HG03060 (cell line): ENCODE measurements at regions not wholly inside any gene's neighbourhood (a gene's known extent, or its start where the extent isn't known, plus 50 kb on each side); places are given as distances from the start of the nearest gene placed in this dataset.
"Not testable (repeated sequence)": the region's sequence is repeated elsewhere in the genome, so short reads cannot be mapped to it uniquely, and the experiment has no call there.

Experiments
- ATAC-seq: cut with Tn5 transposase; IDR thresholded peaks from one replicate; pipeline ENCODE4 v1.9.1; 2021; ENCODE audit warnings: low read depth, moderate number of reproducible peaks; ENCODE audit not compliant: unreplicated experiment

GRCh38 chr17:33873201-33873617 is 381.9 kb upstream of the CCL2 start:
- ATAC-seq = no peak

GRCh38 chr17:33874617-33875060 is 380.4 kb upstream of the CCL2 start:
- ATAC-seq = no peak

DNA sequence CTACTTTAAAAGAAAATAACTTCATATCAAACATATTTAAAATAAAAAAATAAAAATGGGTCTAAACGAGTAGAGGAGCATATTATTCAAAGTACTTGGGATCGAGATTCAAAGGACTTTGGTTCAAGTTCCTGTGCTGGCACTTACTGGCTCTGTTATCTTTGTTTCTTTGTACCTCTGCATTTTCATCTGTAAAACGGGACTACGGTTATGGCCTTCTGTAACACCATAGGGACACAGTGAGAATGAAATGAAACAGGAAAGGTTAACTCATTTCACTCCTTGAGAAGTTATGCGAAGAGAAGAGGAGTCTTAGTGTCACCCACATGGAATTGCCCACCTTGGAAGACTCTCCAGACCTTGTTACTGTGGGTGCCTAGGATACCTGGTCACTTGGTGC is 379.1 kb upstream of the CCL2 start:
- no peak for ATAC-seq

DNA sequence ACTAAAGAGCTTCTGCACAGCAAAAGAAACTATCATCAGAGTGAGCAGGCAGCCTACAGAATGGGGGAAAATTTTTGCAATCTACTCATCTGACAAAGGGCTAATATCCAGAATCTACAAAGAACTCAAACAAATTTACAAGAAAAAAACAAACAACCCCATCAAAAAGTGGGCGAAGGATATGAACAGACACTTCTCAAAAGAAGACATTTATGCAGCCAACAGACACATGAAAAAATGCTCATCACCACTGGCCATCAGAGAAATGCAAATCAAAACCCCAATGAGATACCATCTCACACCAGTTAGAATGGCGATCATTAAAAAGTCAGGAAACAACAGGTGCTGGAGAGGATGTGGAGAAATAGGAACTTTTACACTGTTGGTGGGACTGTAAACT is 372.8 kb upstream of the CCL2 start:
- not testable (repeated sequence) for ATAC-seq

- ATAC-seq = not testable (repeated sequence)
These were observed 372.4 kb upstream of the CCL2 start for GRCh38 chr17:33882677-33883076.

GRCh38 chr17:33888455-33888854 is 366.6 kb upstream of the CCL2 start:
- ATAC-seq = no peak

DNA sequence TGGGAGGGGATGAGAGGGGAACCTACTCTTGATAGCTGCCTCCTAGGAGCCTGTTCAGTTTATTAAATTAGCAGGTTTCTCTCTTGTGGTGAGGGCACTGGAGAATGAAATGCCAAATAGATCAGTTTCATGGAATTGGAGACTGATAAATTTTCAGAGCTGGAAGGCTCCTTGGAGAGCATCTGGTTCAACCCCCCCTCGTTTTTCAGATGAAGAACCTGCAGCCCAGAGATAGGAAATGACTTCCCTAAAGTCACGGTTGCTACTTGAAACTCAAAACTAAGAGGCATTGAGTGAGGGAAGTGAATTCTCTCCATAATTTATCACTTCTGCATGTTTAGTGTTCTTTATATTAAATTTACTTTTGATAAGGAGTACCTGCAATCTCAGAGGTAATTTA is 366.0 kb upstream of the CCL2 start:
- ATAC-seq = no peak

DNA sequence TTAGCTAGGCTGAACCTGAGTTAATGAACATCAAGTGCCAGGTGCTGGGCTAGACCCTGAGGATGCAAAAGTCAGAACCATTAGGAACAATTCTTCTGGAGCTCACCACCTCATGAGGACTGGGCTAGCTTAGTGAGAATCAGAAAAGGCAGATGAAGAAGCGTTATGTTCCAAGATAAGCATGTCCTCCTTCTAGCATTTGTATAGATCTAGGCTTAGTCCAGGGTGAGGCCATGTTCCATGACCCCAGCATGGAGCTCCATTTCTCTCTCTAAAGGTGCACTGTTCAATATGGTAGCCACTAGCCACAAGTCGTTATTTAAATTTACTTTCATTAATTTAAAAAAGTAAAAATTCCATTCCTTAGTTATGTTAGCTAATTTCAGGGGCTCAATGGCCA is 365.3 kb upstream of the CCL2 start:
- ATAC-seq = no peak

- ATAC-seq = no peak
These were observed 362.1 kb upstream of the CCL2 start for GRCh38 chr17:33892717-33893591.

DNA sequence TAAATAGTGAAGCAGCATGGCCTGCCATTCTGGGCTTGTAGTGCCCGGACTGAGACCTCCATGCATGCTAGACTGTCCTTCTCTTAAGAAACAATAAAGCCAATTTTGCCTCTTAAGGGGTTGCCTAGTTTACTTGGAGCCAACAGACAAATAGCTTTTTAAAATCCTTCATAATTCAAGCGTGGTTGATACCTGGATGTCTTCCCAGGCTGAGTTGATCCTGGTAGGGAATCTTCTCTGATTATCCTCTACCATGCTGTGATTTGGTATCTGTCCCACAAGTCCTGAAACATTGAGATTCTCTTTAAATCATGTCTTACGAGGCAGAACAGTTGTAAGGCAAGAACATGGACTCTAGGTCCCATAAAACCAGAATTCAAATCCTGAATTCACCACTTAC is 359.6 kb upstream of the CCL2 start:
- ATAC-seq = no peak

GRCh38 chr17:33896263-33896662 is 358.8 kb upstream of the CCL2 start:
- no peak for ATAC-seq

GRCh38 chr17:33901085-33901484 is 354.0 kb upstream of the CCL2 start:
- no peak for ATAC-seq

- ATAC-seq = no peak
These were observed 352.1 kb upstream of the CCL2 start for GRCh38 chr17:33902901-33903449.

- ATAC-seq = no peak
These were observed 350.6 kb upstream of the CCL2 start for GRCh38 chr17:33904476-33904875.

DNA sequence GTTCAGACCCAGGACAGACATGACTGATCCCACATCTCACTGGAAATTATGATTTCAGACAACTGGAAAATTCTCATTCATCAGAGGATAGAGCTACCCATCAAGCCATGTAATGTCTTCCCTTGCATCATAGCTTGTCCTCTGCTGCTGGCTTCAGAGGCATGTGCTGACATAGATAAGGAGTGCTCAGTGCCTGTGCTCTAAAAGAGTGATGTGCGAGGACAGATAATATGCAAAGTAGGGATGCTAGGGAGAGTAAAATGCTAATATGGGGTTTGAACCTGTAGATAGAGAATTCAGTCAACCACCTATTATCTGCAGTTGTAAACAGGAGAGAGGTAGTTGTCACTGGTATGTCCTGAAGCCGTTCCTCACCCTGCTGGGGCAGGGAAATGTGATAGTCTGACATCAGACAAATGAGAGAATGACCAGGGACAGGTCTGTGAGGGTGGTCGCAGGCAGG is 349.7 kb upstream of the CCL2 start:
- ATAC-seq = no peak

- ATAC-seq = no peak
These were observed 346.6 kb upstream of the CCL2 start for GRCh38 chr17:33908363-33909064.

DNA sequence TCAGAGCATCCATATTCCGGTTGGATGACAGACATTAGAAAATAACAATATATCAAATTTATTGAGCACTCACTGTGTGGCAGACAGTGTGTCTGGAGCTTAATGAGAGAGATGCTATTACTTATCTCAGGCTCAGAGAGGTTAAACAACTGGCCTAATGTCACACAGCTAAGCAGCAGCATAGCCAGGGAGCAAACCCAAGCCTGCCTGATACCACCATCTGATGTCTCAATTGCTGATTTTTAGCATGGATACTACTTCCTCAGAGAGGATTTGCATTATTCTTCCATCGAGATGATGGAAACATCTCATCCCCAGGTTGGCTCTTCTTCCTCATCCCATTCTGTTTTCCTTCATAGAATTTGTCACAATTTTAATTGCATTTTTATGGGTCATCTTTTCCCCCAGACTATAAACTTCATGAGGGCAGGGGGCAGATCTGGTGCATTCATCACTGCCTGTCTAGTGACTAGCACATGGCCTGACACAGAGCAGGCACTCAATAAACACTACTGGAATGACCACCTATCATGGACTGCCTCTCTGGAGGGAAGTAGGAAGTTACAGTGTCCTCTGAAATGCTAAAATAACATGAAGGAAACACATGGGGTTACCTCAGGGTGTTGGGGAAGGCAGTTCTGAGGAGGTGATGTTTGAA is 344.8 kb upstream of the CCL2 start:
- ATAC-seq = no peak

DNA sequence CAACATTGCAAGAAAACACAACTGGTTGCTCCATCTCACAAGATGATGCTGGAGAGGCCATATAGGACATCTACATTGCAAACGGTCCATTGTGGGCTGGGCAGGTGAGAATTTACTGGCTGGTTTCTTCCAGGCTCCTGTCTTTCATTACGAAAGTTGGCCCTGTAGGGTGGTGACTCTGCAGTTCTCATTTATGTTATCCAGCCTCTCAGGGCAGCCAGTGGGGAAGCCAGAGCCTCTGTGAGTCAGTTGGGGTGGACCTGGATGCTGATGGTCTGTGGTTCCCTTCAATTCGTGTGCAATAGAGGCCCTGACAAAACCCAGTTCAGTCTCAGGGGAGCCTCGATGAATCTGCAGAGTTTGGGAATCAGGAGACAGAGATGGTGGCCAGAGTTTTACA is 341.0 kb upstream of the CCL2 start:
- no peak for ATAC-seq

DNA sequence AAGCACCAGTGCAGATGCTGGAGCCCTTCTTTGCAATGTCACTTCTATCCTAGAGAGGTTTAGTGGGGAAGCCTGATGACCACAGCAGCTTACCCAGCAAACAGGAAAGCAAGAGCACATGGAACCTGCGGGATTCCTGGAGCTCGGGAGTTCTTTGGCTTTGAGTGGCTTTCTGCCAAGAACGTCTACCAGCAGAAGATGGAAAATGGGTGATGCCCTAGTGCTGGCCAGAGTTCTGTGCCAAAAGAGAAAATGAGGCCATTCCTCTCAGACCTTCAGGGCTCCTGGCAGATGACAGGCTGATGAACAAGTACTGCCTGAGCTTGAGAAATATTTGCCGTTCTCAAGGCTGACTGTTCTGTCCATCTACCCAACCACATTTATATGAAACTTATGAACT is 332.1 kb upstream of the CCL2 start:
- ATAC-seq = no peak

DNA sequence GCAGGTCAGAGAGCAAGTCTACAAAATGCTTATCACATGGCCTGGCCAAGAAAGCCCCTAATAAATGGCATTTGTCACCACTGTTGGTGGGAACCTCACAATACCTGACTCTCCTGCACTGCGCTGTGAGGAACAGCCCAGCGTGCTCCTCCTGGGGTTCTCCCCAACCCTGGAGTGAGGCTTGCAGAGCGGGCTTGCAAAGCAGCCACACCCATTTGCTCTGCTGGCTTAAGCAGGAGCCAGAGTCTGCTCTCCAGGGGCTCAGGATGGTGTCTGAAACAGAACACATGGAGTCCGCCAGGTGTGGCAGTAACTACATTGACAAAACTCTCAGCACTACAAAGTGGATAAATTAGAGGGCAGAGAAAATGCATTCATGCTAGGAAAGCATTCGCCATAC is 331.0 kb upstream of the CCL2 start:
- ATAC-seq = no peak

GRCh38 chr17:33925649-33926048 is 329.4 kb upstream of the CCL2 start:
- ATAC-seq = no peak
